Muscle of back (tissue), 3 donors: ENCODE measurements at regions not wholly inside any gene's neighbourhood (a gene's known extent, or its start where the extent isn't known, plus 50 kb on each side); places are given as distances from the start of the nearest gene placed in this dataset.
"Not testable (repeated sequence)": the region's sequence is repeated elsewhere in the genome, so short reads cannot be mapped to it uniquely, and the experiment has no call there.

ENCODE experiments used
- DNase-seq, 3 donors: peaks; one replicate each; pipeline versions ENCODE4 v3.0.0 to v3.0.0-alpha.2; 2013

DNA sequence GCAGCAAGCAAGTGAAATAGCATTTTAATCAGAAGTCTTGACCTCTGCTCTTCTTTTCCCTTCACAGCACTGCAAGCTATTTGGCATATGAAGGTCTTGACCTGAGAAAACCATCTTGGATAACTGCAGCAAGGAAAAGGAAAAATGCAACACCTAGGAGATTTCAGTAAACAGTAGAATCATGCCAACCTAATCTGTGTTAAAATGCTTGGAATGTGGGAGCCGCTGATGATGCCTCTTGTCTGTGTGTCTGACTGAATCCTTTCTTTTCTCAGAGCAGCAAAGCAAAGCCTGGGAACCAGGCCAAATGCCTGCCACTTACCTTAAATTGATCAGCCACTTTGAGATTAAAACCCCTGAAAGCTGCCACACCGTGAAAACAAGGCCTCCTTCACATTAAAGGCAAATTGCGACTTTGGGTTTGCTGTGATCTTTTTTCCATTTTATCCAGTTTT is 80.4 kb upstream of the CDK6 start:
- DNase-seq: peak; percentile 9 to 37 (median 31)

- DNase-seq: no peak
These were observed 79.0 kb upstream of the CDK6 start for GRCh38 chr7:92915348-92915747.

- DNase-seq: no peak
These were observed 78.3 kb upstream of the CDK6 start for GRCh38 chr7:92914645-92915044.

DNA sequence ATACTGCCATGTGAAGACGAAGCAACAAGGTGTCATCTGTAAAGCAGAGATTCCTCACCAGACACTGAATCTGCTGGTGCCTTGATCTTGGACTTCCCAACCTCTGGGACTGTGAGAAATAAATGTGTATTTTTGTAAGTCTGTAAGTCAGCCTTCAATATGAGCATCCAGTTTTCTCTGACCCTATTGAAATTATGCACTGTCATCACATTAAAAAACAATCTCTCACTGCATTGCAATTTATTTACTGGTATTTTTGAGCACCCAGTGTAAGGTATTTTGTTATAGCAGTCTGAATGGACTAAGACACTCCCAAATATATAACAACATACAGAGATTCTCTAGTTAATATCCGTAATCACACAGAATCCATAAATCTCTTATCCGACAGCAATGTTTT is 77.5 kb upstream of the CDK6 start:
- no peak for DNase-seq

GRCh38 chr7:92910976-92911375 is 74.6 kb upstream of the CDK6 start:
- DNase-seq: no peak

DNA sequence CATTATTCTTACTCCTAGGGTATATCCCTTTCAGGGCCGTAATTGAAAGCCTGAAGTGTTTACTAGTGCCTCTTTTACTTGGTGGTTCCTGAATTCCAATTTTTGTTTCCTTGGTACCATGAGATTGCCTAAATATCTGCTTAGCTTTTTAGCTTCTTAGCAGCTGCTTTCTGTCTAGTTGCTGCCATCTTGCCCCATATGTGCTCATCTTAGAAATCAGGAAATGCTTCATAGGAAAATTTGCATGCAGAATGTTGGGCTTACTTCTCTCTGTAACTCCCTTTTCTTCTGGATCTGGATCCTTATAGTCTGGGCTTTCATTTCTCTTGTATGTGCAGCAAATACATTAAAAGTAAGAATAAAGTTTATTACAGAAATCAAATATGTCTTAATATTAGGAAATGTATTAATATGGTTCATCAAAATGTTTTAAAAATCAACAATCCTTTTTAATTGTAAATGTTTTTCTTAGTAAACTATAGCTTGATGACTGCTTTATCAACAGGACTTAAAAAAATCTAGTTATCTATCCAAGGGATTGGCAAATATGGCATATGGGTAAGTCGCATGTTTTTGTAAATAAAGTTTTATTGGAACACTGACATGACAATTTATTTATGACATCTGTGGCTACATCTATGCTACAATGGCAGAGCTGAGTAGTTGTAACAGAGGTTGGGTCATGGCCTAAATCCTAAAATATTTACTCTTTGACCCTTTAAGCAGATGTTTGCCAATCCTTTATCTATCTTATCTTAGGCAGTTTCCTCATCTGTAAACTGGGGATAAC is 73.5 kb upstream of the CDK6 start:
- DNase-seq: no peak

DNA sequence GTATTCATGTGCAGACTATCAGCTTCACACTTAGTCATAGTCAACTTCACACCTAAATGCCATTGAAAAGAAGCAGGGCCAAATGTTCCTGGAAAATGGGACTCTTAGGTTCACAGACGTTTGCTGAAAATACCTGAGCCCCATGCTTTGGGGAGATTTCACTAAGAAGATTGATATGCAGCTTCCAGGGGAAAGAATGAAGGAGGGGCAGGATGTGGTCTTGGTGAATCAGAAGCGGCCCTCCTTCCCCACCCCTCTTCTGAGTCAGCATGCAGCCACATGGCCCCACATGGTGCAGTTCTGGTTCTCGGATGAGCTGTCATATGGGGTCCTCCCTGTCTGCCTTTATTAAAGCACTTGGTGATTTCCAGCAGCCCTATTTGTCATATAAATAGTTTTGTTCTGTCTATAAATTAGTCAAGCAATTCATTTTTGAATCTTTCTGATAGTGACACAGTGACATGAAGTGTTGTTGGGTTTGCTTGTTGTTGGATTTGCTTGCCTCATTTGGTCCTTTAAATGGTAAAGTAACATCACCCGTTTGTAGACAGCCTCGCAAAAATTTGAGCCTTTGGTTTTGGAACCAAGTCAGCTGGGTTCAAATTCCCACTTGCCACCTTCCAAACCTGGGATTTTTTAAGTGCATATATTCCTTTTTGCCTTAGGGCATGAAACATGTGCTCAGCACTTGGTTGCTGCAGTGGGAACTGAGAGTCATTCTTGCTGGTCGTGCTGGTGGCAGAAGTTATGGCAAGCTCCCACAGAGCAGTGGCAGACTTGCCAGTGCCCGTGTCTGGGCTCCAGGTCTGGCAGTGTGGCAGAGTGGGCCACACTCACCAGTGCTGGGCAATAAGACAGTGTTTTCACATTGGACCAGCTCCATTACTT is 68.1 kb upstream of the CDK6 start:
- peak in 1 of 3 donors; percentile 92 for DNase-seq

DNA sequence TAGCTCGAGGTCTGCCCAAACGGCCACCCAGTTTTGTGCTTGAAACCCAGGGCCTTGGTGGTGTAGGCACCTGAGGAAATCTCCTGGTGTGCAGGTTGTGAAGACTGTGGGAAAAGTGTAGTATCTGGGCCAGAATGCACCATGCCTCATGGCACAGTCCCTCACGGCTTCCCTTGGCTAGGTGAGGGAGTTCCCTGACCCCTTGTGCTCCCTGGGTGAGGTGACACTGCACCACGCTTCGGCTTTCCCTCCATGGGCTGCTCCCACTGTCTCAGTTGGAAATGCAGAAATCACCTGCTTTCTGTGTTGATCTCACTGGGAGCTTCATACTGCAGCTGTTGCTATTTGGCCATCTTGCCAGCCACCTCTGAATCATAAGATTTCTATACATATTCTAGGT is 62.4 kb upstream of the CDK6 start:
- no peak for DNase-seq

DNA sequence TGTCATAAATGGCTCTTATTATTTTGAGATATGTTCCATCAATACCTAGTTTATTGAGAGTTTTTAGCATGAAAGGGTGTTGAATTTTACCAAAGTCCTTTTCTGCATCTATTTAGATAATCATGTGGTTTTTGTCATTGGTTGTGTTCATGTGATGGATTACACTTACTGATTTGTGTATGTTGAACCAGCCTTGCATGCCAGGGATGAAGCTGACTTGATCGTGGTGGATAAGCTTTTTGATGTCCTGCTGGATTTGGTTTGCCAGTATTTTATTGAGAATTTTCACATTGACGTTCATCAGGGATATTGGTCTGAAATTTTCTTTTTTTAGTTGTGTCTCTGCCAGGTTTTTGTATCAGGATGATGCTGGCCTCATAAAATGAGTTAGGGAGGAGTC is 58.5 kb upstream of the CDK6 start:
- DNase-seq: not testable (repeated sequence)

GRCh38 chr7:92889081-92889480 is 52.7 kb upstream of the CDK6 start:
- DNase-seq: no peak
